ENCODE measurements at regions not wholly inside any gene's neighbourhood (a gene's known extent, or its start where the extent isn't known, plus 50 kb on each side); places are given as distances from the start of the nearest gene placed in this dataset.

DNA sequence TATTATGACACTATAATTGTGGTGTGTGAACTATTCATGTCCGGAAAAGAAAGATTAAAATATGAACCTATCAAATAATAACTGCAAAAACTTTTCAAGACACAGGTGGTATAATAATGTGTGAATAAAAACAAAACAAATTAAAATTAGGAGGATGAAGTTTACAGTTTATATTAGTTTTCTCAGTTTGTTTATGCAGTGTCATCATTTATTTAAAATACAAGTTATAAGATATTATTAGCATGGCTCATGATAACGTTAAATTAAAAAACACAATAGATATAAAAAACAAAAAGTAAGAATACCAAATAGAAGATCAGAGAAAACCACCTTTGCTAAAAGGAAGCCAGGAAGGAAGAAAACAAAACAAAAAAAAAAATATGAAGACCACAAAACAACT lies 963.8 kb upstream of the ALCAM start:
- CTCF ChIA-PET: no interaction called here
- POLR2A ChIA-PET: no interaction called here
- no TSS peak for BruUV-seq (replicated peaks)
- H3K9me3 Mint-ChIP-seq (ENCODE audit: unreplicated experiment): peaks cover 8% of the 10 kb centered on the region
- peaks cover 1% of the 10 kb centered on the region for H3K4me1 Mint-ChIP-seq (ENCODE audit: insufficient read depth, unreplicated experiment)
- no peaks in the 10 kb centered on the region for H3K36me3 Mint-ChIP-seq (ENCODE audit: insufficient read depth, unreplicated experiment)
- H3K27ac Mint-ChIP-seq (ENCODE audit: low read depth, unreplicated experiment): no peak overlapping the region
- DNase-seq (ENCODE audit: unreplicated experiment): no peak
- intact Hi-C loops (cut with micrococcal nuclease): no loop called here
- H3K27me3 Mint-ChIP-seq (ENCODE audit: insufficient read depth, unreplicated experiment): no peaks in the 10 kb centered on the region
- no peak for TF ChIP-seq CTCF (IDR thresholded peaks at IDR 0.05; ENCODE audit: unreplicated experiment)
- H3K4me3 Mint-ChIP-seq (ENCODE audit: unreplicated experiment): no peak overlapping the region

- Mint-ChIP-seq H3K4me1 (ENCODE audit: insufficient read depth, unreplicated experiment) (no peaks in the 10 kb centered on the region), H3K27ac (ENCODE audit: low read depth, unreplicated experiment) (no peak overlapping the region), H3K9me3 (ENCODE audit: unreplicated experiment) (no peaks in the 10 kb centered on the region), H3K4me3 (ENCODE audit: unreplicated experiment) (no peak overlapping the region), H3K36me3 (ENCODE audit: insufficient read depth, unreplicated experiment) (no peaks in the 10 kb centered on the region), H3K27me3 (ENCODE audit: insufficient read depth, unreplicated experiment) (no peaks in the 10 kb centered on the region)
- no peak for TF ChIP-seq CTCF (IDR thresholded peaks at IDR 0.05; ENCODE audit: unreplicated experiment)
- intact Hi-C loops (cut with micrococcal nuclease): no loop called here
- ChIA-PET CTCF (no interaction called here), POLR2A (no interaction called here)
- DNase-seq (ENCODE audit: unreplicated experiment): no peak
- BruUV-seq (replicated peaks): no TSS peak
Observed at GRCh38 chr3:104411757-104412156, 955.0 kb upstream of the ALCAM start.

GRCh38 chr3:104412608-104413580 lies 953.8 kb upstream of the ALCAM start:
- intact Hi-C loops (cut with micrococcal nuclease): no loop called here
- DNase-seq (ENCODE audit: unreplicated experiment): no peak
- H3K4me3 Mint-ChIP-seq (ENCODE audit: unreplicated experiment): no peak overlapping the region
- H3K4me1 Mint-ChIP-seq (ENCODE audit: insufficient read depth, unreplicated experiment): no peaks in the 10 kb centered on the region
- H3K9me3 Mint-ChIP-seq (ENCODE audit: unreplicated experiment): no peaks in the 10 kb centered on the region
- ChIA-PET POLR2A (interaction anchor here (1.2 kb wide), 1 partner anchor 12 kb away, joined by 3 read pairs; no protein-coding TSS in a partner anchor), CTCF (no interaction called here)
- BruUV-seq (replicated peaks): no TSS peak
- no peaks in the 10 kb centered on the region for H3K36me3 Mint-ChIP-seq (ENCODE audit: insufficient read depth, unreplicated experiment)
- no peak for TF ChIP-seq CTCF (IDR thresholded peaks at IDR 0.05; ENCODE audit: unreplicated experiment)
- H3K27me3 Mint-ChIP-seq (ENCODE audit: insufficient read depth, unreplicated experiment): no peaks in the 10 kb centered on the region
- H3K27ac Mint-ChIP-seq (ENCODE audit: low read depth, unreplicated experiment): no peak overlapping the region

DNA sequence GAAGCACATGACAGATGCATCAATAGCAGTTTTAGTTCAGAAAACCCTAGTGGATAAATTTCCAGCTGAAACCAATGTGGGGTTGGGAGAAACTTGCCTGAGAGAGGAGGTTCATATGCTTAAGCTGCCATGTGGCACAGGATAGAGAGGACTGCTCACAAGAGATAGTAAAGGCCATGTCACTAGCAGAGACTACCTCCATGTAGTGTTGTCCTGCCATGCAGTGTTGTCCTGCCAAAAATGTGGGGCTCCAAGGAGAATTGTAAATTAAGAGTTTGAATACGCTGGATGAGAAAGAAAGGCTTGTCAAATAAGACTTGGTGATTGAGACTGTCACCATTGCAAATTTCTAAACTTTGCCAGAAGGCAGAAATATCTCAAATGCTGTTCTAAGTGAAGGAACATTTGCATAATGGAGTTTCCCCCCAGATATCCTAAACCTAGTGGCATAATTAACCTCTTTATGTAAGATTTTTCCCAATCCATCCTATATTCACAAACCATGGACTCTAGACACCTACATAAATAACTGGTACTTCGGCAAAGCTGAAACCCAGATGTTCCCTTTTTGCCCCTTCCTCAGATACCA lies 938.3 kb upstream of the ALCAM start:
- no peak for DNase-seq (ENCODE audit: unreplicated experiment)
- ChIA-PET POLR2A (no interaction called here), CTCF (no interaction called here)
- no peaks in the 10 kb centered on the region for H3K9me3 Mint-ChIP-seq (ENCODE audit: unreplicated experiment)
- H3K36me3 Mint-ChIP-seq (ENCODE audit: insufficient read depth, unreplicated experiment): no peaks in the 10 kb centered on the region
- intact Hi-C loops (cut with micrococcal nuclease): no loop called here
- BruUV-seq (replicated peaks): no TSS peak
- no peak overlapping the region for H3K4me3 Mint-ChIP-seq (ENCODE audit: unreplicated experiment)
- H3K27ac Mint-ChIP-seq (ENCODE audit: low read depth, unreplicated experiment): no peak overlapping the region
- H3K27me3 Mint-ChIP-seq (ENCODE audit: insufficient read depth, unreplicated experiment): no peaks in the 10 kb centered on the region
- H3K4me1 Mint-ChIP-seq (ENCODE audit: insufficient read depth, unreplicated experiment): no peaks in the 10 kb centered on the region
- no peak for TF ChIP-seq CTCF (IDR thresholded peaks at IDR 0.05; ENCODE audit: unreplicated experiment)
